SK-N-MC (cell line): ENCODE measurements at regions not wholly inside any gene's neighbourhood (a gene's known extent, or its start where the extent isn't known, plus 50 kb on each side); places are given as distances from the start of the nearest gene placed in this dataset.

Experiments used
- EZH2 ChIP-seq: fragments of 200-600 bp; sonication (generic); IDR thresholded peaks from one replicate; pipeline ENCODE4 v1.6.1; 2017; ENCODE audit warnings: antibody characterized with exemption
- FOXP2 ChIP-seq: optimal IDR thresholded peaks from 2 replicates; pipeline ENCODE3; 2011; ENCODE audit warnings: mild to moderate bottlenecking, moderate library complexity; ENCODE audit not compliant: insufficient read depth; ENCODE audit errors: extremely low read length, control extremely low read depth
- POLR2AphosphoS5 ChIP-seq: IDR thresholded peaks from 2 replicates; pipeline ENCODE4 v1.6.1; 2012; ENCODE audit warnings: mild to moderate bottlenecking, low read depth, low read length, borderline replicate concordance

GRCh38 chr2:12579018-12579417 is 137.7 kb upstream of the TRIB2 start:
- no peak for TF ChIP-seq EZH2
- no peak for TF ChIP-seq POLR2AphosphoS5
- TF ChIP-seq FOXP2, result no peak
